SK-N-SH treated with all-trans-retinoic acid at 6 μM for 48 hours (cell line): ENCODE measurements at regions not wholly inside any gene's neighbourhood (a gene's known extent, or its start where the extent isn't known, plus 50 kb on each side); places are given as distances from the start of the nearest gene placed in this dataset.

Source experiments
- ATAC-seq: fragments of 200-7000 bp; cut with Tn5 transposase; 3 replicates; pipeline ENCODE4 v1.9.1; 2020; ENCODE audit warnings: mild to moderate bottlenecking, moderate library complexity
- ARNTL ChIP-seq: fragments of 450-650 bp; formaldehyde crosslinking; IDR thresholded peaks from 2 replicates; pipeline ENCODE4 v1.5.0; 2020; ENCODE audit warnings: low read depth, mild to moderate bottlenecking, moderate library complexity, borderline replicate concordance
- BACH2 ChIP-seq: fragments of 250-450 bp; sonication (Bioruptor Pico); IDR thresholded peaks from 2 replicates; pipeline ENCODE4 v1.9.0; 2021; ENCODE audit warnings: mild to moderate bottlenecking, borderline replicate concordance
- CREB5 ChIP-seq: fragments of 250-450 bp; sonication (Bioruptor Pico); IDR thresholded peaks from 2 replicates; pipeline ENCODE4 v1.5.1; 2020; ENCODE audit warnings: low read depth, mild to moderate bottlenecking, moderate library complexity
- CSDC2 ChIP-seq: fragments of 250-450 bp; sonication (Bioruptor Pico); IDR thresholded peaks from 2 replicates; pipeline ENCODE4 v1.5.0; 2020; ENCODE audit warnings: mild to moderate bottlenecking, moderate library complexity
- CSRNP3 ChIP-seq: fragments of 250-450 bp; sonication (Bioruptor Pico); IDR thresholded peaks from 2 replicates; pipeline ENCODE4 v1.5.1; 2021; ENCODE audit warnings: mild to moderate bottlenecking, moderate library complexity
- ESRRG ChIP-seq: fragments of 250-450 bp; sonication (Bioruptor Pico); IDR thresholded peaks from 2 replicates; pipeline ENCODE4 v1.6.1; 2021; ENCODE audit warnings: mild to moderate bottlenecking
- ISL1 ChIP-seq: fragments of 250-450 bp; sonication (Bioruptor Pico); IDR thresholded peaks from 2 replicates; pipeline ENCODE4 v2.1.2; 2022; ENCODE audit warnings: mild to moderate bottlenecking, moderate library complexity
- OSR1 ChIP-seq: fragments of 250-450 bp; sonication (Bioruptor Pico); IDR thresholded peaks from 2 replicates; pipeline ENCODE4 v1.8.0; 2022; ENCODE audit warnings: moderate library complexity, mild to moderate bottlenecking, inconsistent platforms
- PATZ1 ChIP-seq: fragments of 250-450 bp; sonication (Bioruptor Pico); IDR thresholded peaks from 2 replicates; pipeline ENCODE4 v1.8.0; 2020; ENCODE audit warnings: mild to moderate bottlenecking, moderate library complexity, borderline replicate concordance
- POU6F1 ChIP-seq: fragments of 250-450 bp; sonication (Bioruptor Pico); IDR thresholded peaks from 2 replicates; pipeline ENCODE4 v1.8.0; 2021; ENCODE audit warnings: low read depth, mild to moderate bottlenecking, moderate library complexity, borderline replicate concordance
- PPARA ChIP-seq: fragments of 250-450 bp; sonication (Bioruptor Pico); IDR thresholded peaks from 2 replicates; pipeline ENCODE4 v1.5.0; 2020; ENCODE audit warnings: mild to moderate bottlenecking, borderline replicate concordance
- RARB ChIP-seq: fragments of 250-450 bp; sonication (Bioruptor Pico); IDR thresholded peaks from 2 replicates; pipeline ENCODE4 v1.8.0; 2021; ENCODE audit warnings: mild to moderate bottlenecking, moderate library complexity
- SNAI2 ChIP-seq: fragments of 250-450 bp; sonication (Bioruptor Pico); IDR thresholded peaks from 2 replicates; pipeline ENCODE4 v1.5.0; 2020; ENCODE audit warnings: mild to moderate bottlenecking, moderate library complexity
- TCF4 ChIP-seq: fragments of 250-450 bp; sonication (Bioruptor Pico); IDR thresholded peaks from 2 replicates; pipeline ENCODE4 v1.8.0; 2021; ENCODE audit warnings: mild to moderate bottlenecking, moderate library complexity, borderline replicate concordance
- TOX ChIP-seq: fragments of 250-450 bp; sonication (Bioruptor Pico); IDR thresholded peaks from 2 replicates; pipeline ENCODE4 v1.8.0; 2021; ENCODE audit warnings: mild to moderate bottlenecking, moderate library complexity, borderline replicate concordance
- TSHZ2 ChIP-seq: fragments of 250-450 bp; sonication (Bioruptor Pico); IDR thresholded peaks from 2 replicates; pipeline ENCODE4 v1.5.0; 2020; ENCODE audit warnings: mild to moderate bottlenecking, moderate library complexity
- ZFP3 ChIP-seq: fragments of 250-450 bp; sonication (Bioruptor Pico); IDR thresholded peaks from 2 replicates; pipeline ENCODE4 v1.5.0; 2020; ENCODE audit warnings: mild to moderate bottlenecking, moderate library complexity
- ZFP30 ChIP-seq: fragments of 450-650 bp; formaldehyde crosslinking; IDR thresholded peaks from 2 replicates; pipeline ENCODE4 v1.5.0; 2022; ENCODE audit warnings: mild to moderate bottlenecking, moderate library complexity
- ZNF565 ChIP-seq: fragments of 450-650 bp; formaldehyde crosslinking; conservative IDR thresholded peaks from 2 replicates; pipeline ENCODE4 v1.5.0; 2020; ENCODE audit warnings: low read depth, mild to moderate bottlenecking, moderate library complexity
- ZNF70 ChIP-seq: fragments of 450-650 bp; formaldehyde crosslinking; IDR thresholded peaks from 2 replicates; pipeline ENCODE4 v1.5.0; 2020; ENCODE audit warnings: mild to moderate bottlenecking, moderate library complexity

- no peak for TF ChIP-seq SNAI2 (CRISPR knock-in tag)
- TF ChIP-seq ISL1 (CRISPR knock-in tag): no peak
- TF ChIP-seq ZFP3: no peak
- no peak for TF ChIP-seq PPARA (CRISPR knock-in tag)
- TF ChIP-seq ZNF565 (CRISPR knock-in tag): no peak
- TF ChIP-seq BACH2: no peak
- TF ChIP-seq POU6F1 (CRISPR knock-in tag): no peak
- no peak for TF ChIP-seq OSR1 (CRISPR knock-in tag)
- no peak for TF ChIP-seq ARNTL (CRISPR knock-in tag)
- no peak for TF ChIP-seq CREB5 (CRISPR knock-in tag)
- TF ChIP-seq TCF4 (CRISPR knock-in tag): no peak
- ATAC-seq: no peak
These were observed 114.1 kb upstream of the CDIN1 start for GRCh38 chr15:36465304-36465703.

GRCh38 chr15:36468746-36469145, 110.7 kb upstream of the CDIN1 start:
- ATAC-seq: no peak
- no peak for TF ChIP-seq ZFP30 (CRISPR knock-in tag)

- peak; percentile 47; the same call in 2 of the 3 replicates for ATAC-seq
- TF ChIP-seq BACH2 (no peak), ESRRG (CRISPR knock-in tag) (no peak), CREB5 (CRISPR knock-in tag) (no peak), SNAI2 (CRISPR knock-in tag) (no peak), PATZ1 (CRISPR knock-in tag) (no peak), CSDC2 (CRISPR knock-in tag) (no peak), PPARA (CRISPR knock-in tag) (no peak), TOX (no peak), TCF4 (CRISPR knock-in tag) (no peak), TSHZ2 (CRISPR knock-in tag) (no peak)
These were observed 110.0 kb upstream of the CDIN1 start for GRCh38 chr15:36469311-36469966.

- no peak for ATAC-seq
- TF ChIP-seq RARB (CRISPR knock-in tag) (no peak), ZNF70 (no peak), CSDC2 (CRISPR knock-in tag) (no peak), BACH2 (no peak), ARNTL (CRISPR knock-in tag) (no peak), CSRNP3 (CRISPR knock-in tag) (no peak), SNAI2 (CRISPR knock-in tag) (no peak), ZNF565 (CRISPR knock-in tag) (no peak)
These were observed 106.8 kb upstream of the CDIN1 start for GRCh38 chr15:36472672-36473071.
